Heart right ventricle (tissue), 16 donors: ENCODE measurements at regions not wholly inside any gene's neighbourhood (a gene's known extent, or its start where the extent isn't known, plus 50 kb on each side); places are given as distances from the start of the nearest gene placed in this dataset.

ENCODE experiments used
- ATAC-seq, 8 donors: fragments of 200-7000 bp; cut with Tn5 transposase; one replicate each; pipeline ENCODE4 v1.9.1; 2020; ENCODE audit warnings: mild to moderate bottlenecking in 8 of 8, moderate library complexity in 8 of 8, moderate number of reproducible peaks in 1 of 8
- DNase-seq, 2 donors: peaks; one replicate each; pipeline ENCODE4 v3.0.0-alpha.2; 2020
- H3K27ac ChIP-seq, 10 donors: fragments of 200-600 bp; sonication (generic) in 2 of 10; one replicate each; pipeline versions ENCODE4 v1.5.0 to v1.8.0; 2020 to 2022; ENCODE audit warnings: mild to moderate bottlenecking in 3 of 10
- H3K27me3 ChIP-seq, 7 donors: fragments of 200-600 bp; one replicate each; pipeline ENCODE4 v1.8.0; 2021 to 2022; ENCODE audit warnings: mild to moderate bottlenecking in 2 of 7
- H3K36me3 ChIP-seq, 9 donors: fragments of 200-600 bp; sonication (generic) in 1 of 9; one replicate each; pipeline versions ENCODE4 v1.5.0 to v1.8.0; 2020 to 2022; ENCODE audit warnings: mild to moderate bottlenecking in 2 of 9
- H3K4me1 ChIP-seq, 9 donors: fragments of 200-600 bp; sonication (generic) in 1 of 9; one replicate each; pipeline versions ENCODE4 v1.5.0 to v1.8.0; 2020 to 2022; ENCODE audit warnings: mild to moderate bottlenecking in 4 of 9
- H3K4me3 ChIP-seq, 10 donors: fragments of 200-600 bp; sonication (generic) in 2 of 10; one replicate each; pipeline versions ENCODE4 v1.5.0 to v1.8.0; 2020 to 2022; ENCODE audit warnings: mild to moderate bottlenecking in 7 of 10, moderate library complexity in 2 of 10
- H3K9me3 ChIP-seq, 11 donors: fragments of 200-600 bp in 10 of 11; sonication (generic) in 2 of 11; one replicate each; pipeline versions ENCODE4 v1.5.0 to v1.8.0; 2013 to 2022; ENCODE audit warnings: mild to moderate bottlenecking in 2 of 11, control low read depth in 1 of 11, moderate library complexity in 1 of 11
- CTCF ChIP-seq, 9 donors: fragments of 200-600 bp; sonication (generic) in 2 of 9; IDR thresholded peaks; one replicate each; pipeline versions ENCODE4 v1.5.0 to v1.8.0; 2021 to 2022; ENCODE audit warnings: antibody characterized with exemption in 9 of 9, mild to moderate bottlenecking in 5 of 9, moderate library complexity in 1 of 9
- WGBS, 2 donors: extraction: QIAGEN DNeasy Blood & Tissue Kit; methylation state at CpG; one replicate each; pipeline ENCODE4 v1.1.7; 2013; ENCODE audit warnings: inconsistent platforms in 1 of 2; 5-methylcytosine and 5-hydroxymethylcytosine counted together
- intact Hi-C, 10 donors: fragments of 100-400 bp; cut with DNase I; formaldehyde crosslinking; loops; one replicate each; pipeline versions ENCODE4 v1.11.1 to v1.14.2; 2022
- donor health status: Arrhythmogenic right ventricular cardiomyopathy.
- donor health status: ischemic (EF 13 %, LVEDD 7.1; RV severe dilation, severe dysfunction).
- donor health status: healthy with polysubstance abuse.
- donor health status: DM: no; HTN: yes; CAD: no.
- donor health status: DM: no; HTN: no; CAD: no.
- donor health status: ischemic (EF 25% LVEDD 6.9; RV normal size, moderate dysfunction).
- donor health status: ischemic (EF 25% LVEDD 5.7; RV mildly dilated, moderate dysfunction).
- donor health status: healthy.
- donor health status: DM: yes; HTN: yes; CAD: no.
- donor health status: Ischemic cardiomyopathy.
- donor health status: ischemic (EF 35%, LVEDD 5.7; RV mildly dilated, moderate dysfunction).
- donor health status: nonischemic (EF 11% LVEDD 7.7; RV severe dilation, severe dysfunction).
- donor health status: DM: yes; HTN: yes; CAD: no.
- donor health status: PGD.
- donor health status: ischemic (EF 29% LVEDD 5.4; RV normal size, mild dysfunction).
- donor health status: nonischemic (EF 23%, LVEDD 6.1; RV moderate dilation, normal function).

DNA sequence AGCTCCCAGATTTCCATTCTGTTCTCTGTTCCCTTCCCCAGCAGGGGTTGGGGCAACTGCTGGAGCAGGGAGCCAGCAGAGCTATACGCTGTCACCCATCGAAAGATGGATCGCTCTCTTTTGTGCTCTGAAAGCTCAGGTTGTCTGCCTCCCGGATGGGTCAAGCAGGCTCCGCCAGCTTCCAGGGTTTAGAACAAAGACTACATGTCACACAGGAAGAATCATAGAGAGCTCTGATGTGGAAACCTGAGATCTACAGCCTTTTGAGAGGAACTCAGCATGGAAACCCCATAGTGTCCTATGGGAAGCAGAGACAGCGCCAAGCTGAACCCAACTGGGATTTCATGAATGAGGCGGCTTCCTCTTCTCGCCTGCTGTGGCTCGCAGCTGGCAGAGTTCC is 205.4 kb downstream of the HS3ST1 start:
- no peak overlapping the region for H3K27ac ChIP-seq
- intact Hi-C loops: no loop called here
- 73 to 77% methylated on average over 9 of the region's 9 CpGs for WGBS, 2 donors
- H3K9me3 ChIP-seq: peaks cover 0 to 3% (median 0%) of the 10 kb centered on the region in 11 donors
- H3K4me3 ChIP-seq: no peak overlapping the region
- ATAC-seq (no peak), DNase-seq (no peak)
- TF ChIP-seq CTCF (IDR thresholded peaks at IDR 0.05): no peak
- no peaks in the 10 kb centered on the region for H3K4me1 ChIP-seq
- H3K27me3 ChIP-seq: peaks cover 0 to 15% (median 0%) of the 10 kb centered on the region in 7 donors
- H3K36me3 ChIP-seq: no peaks in the 10 kb centered on the region

- ATAC-seq (no peak), DNase-seq (no peak)
- TF ChIP-seq CTCF (IDR thresholded peaks at IDR 0.05): no peak
- 86 to 90% methylated on average over 5 of the region's 5 CpGs for WGBS, 2 donors
- no peaks in the 10 kb centered on the region for H3K4me1 ChIP-seq
- intact Hi-C loops: no loop called here
- H3K9me3 ChIP-seq: peaks cover 0 to 3% (median 0%) of the 10 kb centered on the region in 11 donors
- H3K4me3 ChIP-seq: no peak overlapping the region
- no peak overlapping the region for H3K27ac ChIP-seq
- peaks cover 0 to 6% (median 0%) of the 10 kb centered on the region in 7 donors for H3K27me3 ChIP-seq
- no peaks in the 10 kb centered on the region for H3K36me3 ChIP-seq
Measured at GRCh38 chr4:11218692-11219091, 210.0 kb downstream of the HS3ST1 start.

DNA sequence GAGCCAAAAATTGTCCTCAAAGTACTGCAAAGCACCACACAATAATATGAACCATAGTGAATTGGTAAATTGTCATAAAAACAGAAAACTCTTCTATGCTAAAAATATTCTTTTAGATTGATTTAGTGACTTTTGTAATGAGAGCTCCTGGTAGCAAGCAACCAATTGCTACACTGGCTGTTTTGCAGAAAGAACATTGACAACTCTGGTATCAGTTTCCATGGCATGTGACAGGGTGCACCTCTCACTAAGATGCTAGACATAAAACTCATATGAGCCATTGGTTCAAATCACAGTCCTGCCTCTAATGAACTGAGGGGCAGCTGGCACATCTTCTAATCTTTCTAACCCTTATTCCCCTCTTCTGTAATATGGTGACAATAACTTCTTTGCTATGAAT is 212.2 kb downstream of the HS3ST1 start:
- peaks cover 0 to 3% (median 0%) of the 10 kb centered on the region in 11 donors for H3K9me3 ChIP-seq
- ATAC-seq (no peak), DNase-seq (no peak)
- H3K27me3 ChIP-seq: no peaks in the 10 kb centered on the region
- no peaks in the 10 kb centered on the region for H3K4me1 ChIP-seq
- no peak overlapping the region for H3K4me3 ChIP-seq
- H3K36me3 ChIP-seq: no peaks in the 10 kb centered on the region
- TF ChIP-seq CTCF (IDR thresholded peaks at IDR 0.05): no peak
- intact Hi-C loops: no loop called here
- no peak overlapping the region for H3K27ac ChIP-seq

- Histone ChIP-seq H3K27me3 (no peaks in the 10 kb centered on the region), H3K27ac (no peak overlapping the region), H3K9me3 (no peaks in the 10 kb centered on the region), H3K36me3 (no peaks in the 10 kb centered on the region), H3K4me3 (no peak overlapping the region), H3K4me1 (no peaks in the 10 kb centered on the region)
- WGBS, 2 donors: 84 to 85% methylated on average over 3 of the region's 3 CpGs
- intact Hi-C loops: no loop called here
- DNase-seq: no peak
- no peak for ATAC-seq
- no peak for TF ChIP-seq CTCF (IDR thresholded peaks at IDR 0.05)
Measured at GRCh38 chr4:11214281-11214680, 214.4 kb downstream of the HS3ST1 start.

GRCh38 chr4:11209826-11210225 is 218.9 kb downstream of the HS3ST1 start:
- WGBS, 2 donors: 82% methylated on average over 5 of the region's 5 CpGs
- intact Hi-C loops: no loop called here
- no peaks in the 10 kb centered on the region for H3K36me3 ChIP-seq
- DNase-seq (no peak), ATAC-seq (no peak)
- H3K4me3 ChIP-seq: no peak overlapping the region
- H3K27ac ChIP-seq: no peak overlapping the region
- H3K4me1 ChIP-seq: no peaks in the 10 kb centered on the region
- TF ChIP-seq CTCF (IDR thresholded peaks at IDR 0.05): no peak
- no peaks in the 10 kb centered on the region for H3K27me3 ChIP-seq
- H3K9me3 ChIP-seq: peaks cover 0 to 28% (median 7%) of the 10 kb centered on the region in 11 donors
